T-helper 17 cell (primary cell): ENCODE measurements at regions not wholly inside any gene's neighbourhood (a gene's known extent, or its start where the extent isn't known, plus 50 kb on each side); places are given as distances from the start of the nearest gene placed in this dataset.
"Not testable (repeated sequence)": the region's sequence is repeated elsewhere in the genome, so short reads cannot be mapped to it uniquely, and the experiment has no call there.

Source experiments
- ATAC-seq: fragments of 150-1000 bp; cut with Tn5 transposase; 2 replicates; pipeline ENCODE4 v1.10.0; 2021; ENCODE audit warnings: mild to moderate bottlenecking, moderate library complexity
- DNase-seq, 3 donors: peaks; one replicate each; pipeline versions ENCODE4 v3.0.0 to v3.0.0-alpha.2; 2020 to 2021
- H3K9me3 ChIP-seq: one replicate; pipeline ENCODE4 v1.7.0; 2013; ENCODE audit warnings: low read length, mild to moderate bottlenecking; ENCODE audit not compliant: control insufficient read depth, poor library complexity, severe bottlenecking
- H3K27ac Mint-ChIP-seq: one replicate; pipeline ENCODE4 v1.8.0; 2022; ENCODE audit warnings: mild to moderate bottlenecking, moderate library complexity, mixed read lengths
- H3K27me3 Mint-ChIP-seq: one replicate; pipeline ENCODE4 v1.8.0; 2022; ENCODE audit warnings: mixed read lengths
- H3K36me3 Mint-ChIP-seq: one replicate; pipeline ENCODE4 v1.8.0; 2022; ENCODE audit warnings: low read depth, mixed read lengths
- H3K4me1 Mint-ChIP-seq: one replicate; pipeline ENCODE4 v1.8.0; 2022; ENCODE audit warnings: mild to moderate bottlenecking, mixed read lengths
- H3K4me3 Mint-ChIP-seq: one replicate; pipeline ENCODE4 v1.8.0; 2022; ENCODE audit warnings: mild to moderate bottlenecking, moderate library complexity, mixed read lengths

GRCh38 chr13:79904581-79904980, 423.6 kb downstream of the NDFIP2 start:
- H3K4me3 Mint-ChIP-seq = no peak overlapping the region
- H3K27ac Mint-ChIP-seq = no peak overlapping the region
- no peak for ATAC-seq
- no peaks in the 10 kb centered on the region for H3K36me3 Mint-ChIP-seq
- no peak for DNase-seq
- H3K9me3 ChIP-seq = no peaks in the 10 kb centered on the region
- H3K4me1 Mint-ChIP-seq = no peaks in the 10 kb centered on the region
- no peaks in the 10 kb centered on the region for H3K27me3 Mint-ChIP-seq

DNA sequence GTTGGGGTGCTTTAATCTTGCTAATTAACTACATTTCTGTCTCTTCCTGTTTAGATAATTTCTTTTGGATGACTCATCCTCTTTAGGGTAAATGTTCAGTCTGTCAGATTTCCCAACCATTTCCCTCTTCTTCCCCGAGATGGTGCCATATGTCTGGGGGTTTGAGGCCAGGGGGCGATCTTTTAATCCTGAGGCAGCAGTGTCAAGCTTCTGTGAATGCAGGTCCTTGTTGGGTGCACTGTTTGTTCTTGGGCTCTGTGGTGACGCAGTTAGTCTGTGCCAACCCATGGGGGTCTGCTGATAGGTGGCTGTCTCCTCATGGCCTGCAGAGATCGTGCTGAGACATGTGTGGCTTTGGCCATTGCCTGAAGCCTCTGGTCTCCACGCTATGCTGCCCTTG, 420.4 kb downstream of the NDFIP2 start:
- no peaks in the 10 kb centered on the region for H3K4me1 Mint-ChIP-seq
- no peak overlapping the region for H3K27ac Mint-ChIP-seq
- H3K27me3 Mint-ChIP-seq = no peaks in the 10 kb centered on the region
- DNase-seq (no peak), ATAC-seq (no peak)
- no peaks in the 10 kb centered on the region for H3K36me3 Mint-ChIP-seq
- no peaks in the 10 kb centered on the region for H3K9me3 ChIP-seq
- H3K4me3 Mint-ChIP-seq = no peak overlapping the region

GRCh38 chr13:79900356-79900755, 419.4 kb downstream of the NDFIP2 start:
- ATAC-seq = no peak
- Mint-ChIP-seq H3K36me3 (no peaks in the 10 kb centered on the region), H3K27ac (no peak overlapping the region), H3K4me1 (no peaks in the 10 kb centered on the region), H3K27me3 (no peaks in the 10 kb centered on the region), H3K4me3 (no peak overlapping the region)
- DNase-seq = no peak
- H3K9me3 ChIP-seq = no peaks in the 10 kb centered on the region

DNA sequence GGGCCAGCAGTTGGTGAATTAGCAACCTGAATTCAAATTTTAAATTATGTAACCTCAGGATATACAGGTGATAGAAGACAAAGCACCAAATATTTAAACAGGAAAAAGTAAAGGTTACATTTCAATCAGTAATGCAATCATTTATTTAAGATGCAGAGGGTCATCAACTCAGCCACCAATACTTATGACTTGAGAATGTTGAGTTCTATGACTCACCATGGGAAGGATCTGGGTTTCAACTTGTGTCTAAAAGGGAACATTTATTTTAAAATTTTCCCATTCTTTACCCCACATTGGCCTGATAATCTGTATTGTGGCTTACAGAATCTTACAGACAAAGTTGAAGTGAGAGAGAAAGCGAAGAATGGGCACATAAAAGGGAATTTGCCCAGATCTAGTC, 418.0 kb downstream of the NDFIP2 start:
- Mint-ChIP-seq H3K27me3 (no peaks in the 10 kb centered on the region), H3K27ac (no peak overlapping the region), H3K4me3 (no peak overlapping the region), H3K36me3 (no peaks in the 10 kb centered on the region), H3K4me1 (no peaks in the 10 kb centered on the region)
- no peaks in the 10 kb centered on the region for H3K9me3 ChIP-seq
- ATAC-seq (no peak), DNase-seq (no peak)

GRCh38 chr13:79898202-79898826, 417.4 kb downstream of the NDFIP2 start:
- Mint-ChIP-seq H3K27ac (no peak overlapping the region), H3K4me1 (no peaks in the 10 kb centered on the region), H3K4me3 (no peak overlapping the region), H3K36me3 (no peaks in the 10 kb centered on the region), H3K27me3 (no peaks in the 10 kb centered on the region)
- H3K9me3 ChIP-seq = no peaks in the 10 kb centered on the region
- ATAC-seq = no peak
- no peak for DNase-seq

GRCh38 chr13:79896851-79897250, 415.9 kb downstream of the NDFIP2 start:
- ATAC-seq = no peak
- H3K4me1 Mint-ChIP-seq = no peaks in the 10 kb centered on the region
- no peaks in the 10 kb centered on the region for H3K9me3 ChIP-seq
- DNase-seq = no peak
- no peaks in the 10 kb centered on the region for H3K27me3 Mint-ChIP-seq
- no peaks in the 10 kb centered on the region for H3K36me3 Mint-ChIP-seq
- no peak overlapping the region for H3K27ac Mint-ChIP-seq
- H3K4me3 Mint-ChIP-seq = no peak overlapping the region

- no peaks in the 10 kb centered on the region for H3K4me1 Mint-ChIP-seq
- no peaks in the 10 kb centered on the region for H3K9me3 ChIP-seq
- H3K27me3 Mint-ChIP-seq = no peaks in the 10 kb centered on the region
- no peak overlapping the region for H3K27ac Mint-ChIP-seq
- no peak overlapping the region for H3K4me3 Mint-ChIP-seq
- DNase-seq (no peak), ATAC-seq (no peak)
- H3K36me3 Mint-ChIP-seq = no peaks in the 10 kb centered on the region
Measured at GRCh38 chr13:79895416-79895815, 414.5 kb downstream of the NDFIP2 start.

DNA sequence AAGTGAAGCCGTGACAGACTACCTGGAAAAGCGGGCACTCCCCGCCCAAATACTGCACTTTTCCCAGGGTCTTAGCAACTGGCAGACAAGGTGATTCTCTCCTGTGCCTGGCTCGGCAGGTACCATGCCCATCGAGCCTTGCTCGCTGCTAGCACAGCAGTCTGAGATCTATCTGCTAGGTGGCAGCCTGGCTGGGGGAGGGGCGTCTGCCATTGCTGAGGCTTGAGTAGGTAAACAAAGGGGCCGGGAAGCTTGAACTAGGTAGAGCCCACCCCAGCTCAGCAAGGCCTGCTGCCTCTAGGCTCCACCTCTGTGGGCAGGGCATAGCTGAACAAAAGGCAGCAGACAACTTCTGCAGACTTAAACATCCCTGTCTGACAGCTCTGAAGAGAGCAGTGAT, 406.3 kb downstream of the NDFIP2 start:
- H3K4me3 Mint-ChIP-seq, H3K4me1 Mint-ChIP-seq, DNase-seq, H3K27ac Mint-ChIP-seq, H3K9me3 ChIP-seq, H3K36me3 Mint-ChIP-seq, H3K27me3 Mint-ChIP-seq, ATAC-seq: not testable (repeated sequence)

DNA sequence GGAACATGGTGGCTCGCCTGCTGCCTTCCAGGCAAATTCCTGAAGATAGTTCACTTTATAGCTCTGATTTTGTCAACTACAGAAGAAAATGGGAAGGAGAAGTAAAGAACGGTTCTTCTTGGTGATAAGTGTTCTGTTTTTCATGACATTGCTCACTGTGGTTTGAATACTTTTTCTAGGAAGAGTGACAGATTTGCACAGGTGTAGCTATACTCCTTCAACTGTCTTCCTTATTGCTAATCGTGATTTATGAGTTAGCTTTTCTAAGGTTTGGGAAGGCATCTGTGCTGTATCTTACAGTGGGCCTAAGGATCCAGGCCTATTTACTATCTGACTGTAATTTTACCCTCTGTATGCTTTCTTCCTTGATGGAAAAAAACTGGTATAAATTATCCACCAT, 405.6 kb downstream of the NDFIP2 start:
- Mint-ChIP-seq H3K27ac (no peak overlapping the region), H3K4me3 (no peak overlapping the region), H3K36me3 (no peaks in the 10 kb centered on the region), H3K4me1 (no peaks in the 10 kb centered on the region), H3K27me3 (no peaks in the 10 kb centered on the region)
- no peak for DNase-seq
- no peak for ATAC-seq
- H3K9me3 ChIP-seq = no peaks in the 10 kb centered on the region

DNA sequence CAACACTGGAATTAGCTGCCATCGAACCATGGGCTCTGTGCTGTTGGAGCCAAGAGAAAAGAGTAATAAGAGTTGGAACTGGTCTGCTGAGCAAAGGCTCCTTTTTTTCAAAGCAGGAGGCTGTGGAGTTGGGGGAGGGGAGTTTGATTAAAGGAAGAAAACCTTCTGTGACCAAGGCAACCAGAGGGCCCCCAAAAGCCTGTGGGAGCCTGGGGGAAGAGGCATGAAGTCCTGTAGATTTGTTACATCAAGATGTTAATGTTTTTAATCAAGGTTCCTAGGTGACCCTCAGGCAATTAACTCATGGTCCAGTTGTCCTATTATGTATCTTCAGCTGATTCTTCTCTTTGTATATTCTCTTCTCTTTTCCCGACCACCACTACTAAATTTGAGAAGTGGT, 403.9 kb downstream of the NDFIP2 start:
- no peaks in the 10 kb centered on the region for H3K27me3 Mint-ChIP-seq
- no peaks in the 10 kb centered on the region for H3K36me3 Mint-ChIP-seq
- no peak for DNase-seq
- H3K27ac Mint-ChIP-seq = no peak overlapping the region
- no peaks in the 10 kb centered on the region for H3K4me1 Mint-ChIP-seq
- H3K9me3 ChIP-seq = no peaks in the 10 kb centered on the region
- ATAC-seq = no peak
- no peak overlapping the region for H3K4me3 Mint-ChIP-seq

DNA sequence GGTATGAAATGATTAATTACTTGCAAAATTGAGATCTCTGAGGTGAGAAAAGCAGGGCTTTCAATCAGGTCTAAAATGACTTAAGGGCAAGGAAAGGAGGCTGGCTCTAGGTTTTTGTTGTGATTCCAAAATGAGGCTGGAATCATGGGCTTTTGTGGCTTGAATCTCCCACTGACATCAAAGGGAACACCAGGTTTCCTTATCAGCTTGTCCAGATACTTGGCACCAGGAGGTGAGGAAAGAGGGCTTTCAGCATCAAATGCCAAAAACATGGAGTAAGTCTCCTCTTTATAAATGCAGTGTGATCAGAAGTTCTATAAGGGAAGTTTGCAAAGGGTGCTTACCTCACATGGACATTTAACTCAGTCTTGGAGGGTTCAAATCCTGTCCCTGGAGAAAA, 402.3 kb downstream of the NDFIP2 start:
- DNase-seq (no peak), ATAC-seq (no peak)
- H3K9me3 ChIP-seq = no peaks in the 10 kb centered on the region
- no peaks in the 10 kb centered on the region for H3K27me3 Mint-ChIP-seq
- no peaks in the 10 kb centered on the region for H3K4me1 Mint-ChIP-seq
- no peak overlapping the region for H3K27ac Mint-ChIP-seq
- H3K36me3 Mint-ChIP-seq = no peaks in the 10 kb centered on the region
- no peak overlapping the region for H3K4me3 Mint-ChIP-seq

DNA sequence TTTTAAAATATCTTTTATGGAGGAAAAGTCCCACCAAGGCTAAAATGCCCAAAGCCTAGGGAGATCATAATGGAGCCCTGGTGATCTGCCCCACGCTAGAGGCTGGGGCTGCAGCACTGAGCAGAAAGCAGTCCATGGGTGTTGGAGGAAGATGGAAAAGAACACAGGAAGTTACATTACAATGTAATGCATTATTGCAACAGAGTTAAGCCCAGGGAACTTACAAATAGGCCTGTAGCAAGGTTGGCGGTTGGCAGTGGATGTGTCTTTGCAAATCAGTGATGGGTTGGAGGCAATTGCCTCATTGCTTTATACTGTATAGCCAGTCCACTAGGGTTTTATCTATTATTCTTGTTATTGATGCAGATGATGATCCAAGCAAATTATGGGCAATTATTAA, 399.9 kb downstream of the NDFIP2 start:
- no peak for ATAC-seq
- DNase-seq = no peak
- Mint-ChIP-seq H3K36me3 (no peaks in the 10 kb centered on the region), H3K4me3 (no peak overlapping the region), H3K27ac (no peak overlapping the region), H3K4me1 (no peaks in the 10 kb centered on the region), H3K27me3 (no peaks in the 10 kb centered on the region)
- no peaks in the 10 kb centered on the region for H3K9me3 ChIP-seq

DNA sequence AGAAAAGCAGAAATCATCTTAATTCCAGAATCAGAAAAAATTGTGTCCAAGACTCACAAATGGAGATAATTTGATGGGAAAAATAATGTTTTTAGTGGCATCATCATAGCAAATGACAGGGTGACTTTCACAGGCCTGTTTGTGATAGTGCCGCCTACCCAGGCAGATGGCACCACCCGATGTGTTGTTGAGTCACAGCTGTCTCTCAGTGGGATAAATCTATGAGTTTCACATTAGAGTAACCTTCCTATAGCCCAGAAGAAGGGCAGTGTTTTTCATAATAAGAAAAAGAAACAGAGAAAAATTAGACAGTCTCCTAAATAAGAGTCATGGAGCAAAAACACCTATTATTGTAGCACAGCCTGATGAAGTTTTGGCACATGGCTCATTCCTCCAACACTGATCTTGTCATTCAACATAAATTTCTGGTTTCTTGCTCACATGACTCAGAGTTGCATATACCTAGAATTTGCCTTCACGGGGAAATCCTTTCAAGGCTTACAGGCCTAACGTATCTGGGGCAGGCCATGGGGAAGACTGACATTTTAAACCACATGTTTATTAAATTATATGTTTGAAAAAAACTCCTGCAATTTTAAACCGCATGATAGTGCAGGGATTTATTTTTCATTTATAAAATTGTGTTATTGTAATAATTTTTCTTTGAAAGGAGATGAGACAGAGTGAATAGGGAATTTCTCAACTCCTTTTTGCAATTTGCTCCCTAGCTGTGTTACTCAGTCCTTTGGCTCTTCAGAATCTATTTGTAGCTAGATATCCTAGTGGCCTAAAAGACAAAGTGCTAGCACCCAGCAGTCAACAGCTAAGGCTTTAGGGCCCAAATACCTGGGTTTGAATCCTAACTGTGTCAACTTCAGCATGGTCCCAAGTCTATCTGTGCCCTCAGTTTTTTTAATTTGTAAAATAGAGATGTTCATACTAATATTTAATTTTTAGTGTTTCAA, 393.7 kb downstream of the NDFIP2 start:
- Mint-ChIP-seq H3K4me1 (no peaks in the 10 kb centered on the region), H3K27ac (no peak overlapping the region), H3K27me3 (no peaks in the 10 kb centered on the region), H3K4me3 (no peak overlapping the region), H3K36me3 (no peaks in the 10 kb centered on the region)
- DNase-seq (no peak), ATAC-seq (no peak)
- no peaks in the 10 kb centered on the region for H3K9me3 ChIP-seq

GRCh38 chr13:79871594-79871993, 390.6 kb downstream of the NDFIP2 start:
- Mint-ChIP-seq H3K27me3 (no peaks in the 10 kb centered on the region), H3K4me3 (no peak overlapping the region), H3K36me3 (no peaks in the 10 kb centered on the region), H3K4me1 (no peaks in the 10 kb centered on the region), H3K27ac (no peak overlapping the region)
- ATAC-seq (no peak), DNase-seq (no peak)
- H3K9me3 ChIP-seq = no peaks in the 10 kb centered on the region
